SK-N-SH treated with all-trans-retinoic acid at 6 μM for 48 hours (cell line): ENCODE measurements at regions not wholly inside any gene's neighbourhood (a gene's known extent, or its start where the extent isn't known, plus 50 kb on each side); places are given as distances from the start of the nearest gene placed in this dataset.

Experiments
- ATAC-seq: fragments of 200-7000 bp; cut with Tn5 transposase; 3 replicates; pipeline ENCODE4 v1.9.1; 2020; ENCODE audit warnings: mild to moderate bottlenecking, moderate library complexity
- ARNTL ChIP-seq: fragments of 450-650 bp; formaldehyde crosslinking; IDR thresholded peaks from 2 replicates; pipeline ENCODE4 v1.5.0; 2020; ENCODE audit warnings: low read depth, mild to moderate bottlenecking, moderate library complexity, borderline replicate concordance
- BACH2 ChIP-seq: fragments of 250-450 bp; sonication (Bioruptor Pico); IDR thresholded peaks from 2 replicates; pipeline ENCODE4 v1.9.0; 2021; ENCODE audit warnings: mild to moderate bottlenecking, borderline replicate concordance
- CREB5 ChIP-seq: fragments of 250-450 bp; sonication (Bioruptor Pico); IDR thresholded peaks from 2 replicates; pipeline ENCODE4 v1.5.1; 2020; ENCODE audit warnings: low read depth, mild to moderate bottlenecking, moderate library complexity
- CSRNP3 ChIP-seq: fragments of 250-450 bp; sonication (Bioruptor Pico); IDR thresholded peaks from 2 replicates; pipeline ENCODE4 v1.5.1; 2021; ENCODE audit warnings: mild to moderate bottlenecking, moderate library complexity
- ESRRG ChIP-seq: fragments of 250-450 bp; sonication (Bioruptor Pico); IDR thresholded peaks from 2 replicates; pipeline ENCODE4 v1.6.1; 2021; ENCODE audit warnings: mild to moderate bottlenecking
- OSR1 ChIP-seq: fragments of 250-450 bp; sonication (Bioruptor Pico); IDR thresholded peaks from 2 replicates; pipeline ENCODE4 v1.8.0; 2022; ENCODE audit warnings: moderate library complexity, mild to moderate bottlenecking, inconsistent platforms
- PATZ1 ChIP-seq: fragments of 250-450 bp; sonication (Bioruptor Pico); IDR thresholded peaks from 2 replicates; pipeline ENCODE4 v1.8.0; 2020; ENCODE audit warnings: mild to moderate bottlenecking, moderate library complexity, borderline replicate concordance
- POU6F1 ChIP-seq: fragments of 250-450 bp; sonication (Bioruptor Pico); IDR thresholded peaks from 2 replicates; pipeline ENCODE4 v1.8.0; 2021; ENCODE audit warnings: low read depth, mild to moderate bottlenecking, moderate library complexity, borderline replicate concordance
- PPARA ChIP-seq: fragments of 250-450 bp; sonication (Bioruptor Pico); IDR thresholded peaks from 2 replicates; pipeline ENCODE4 v1.5.0; 2020; ENCODE audit warnings: mild to moderate bottlenecking, borderline replicate concordance
- RARB ChIP-seq: fragments of 250-450 bp; sonication (Bioruptor Pico); IDR thresholded peaks from 2 replicates; pipeline ENCODE4 v1.8.0; 2021; ENCODE audit warnings: mild to moderate bottlenecking, moderate library complexity
- SNAI2 ChIP-seq: fragments of 250-450 bp; sonication (Bioruptor Pico); IDR thresholded peaks from 2 replicates; pipeline ENCODE4 v1.5.0; 2020; ENCODE audit warnings: mild to moderate bottlenecking, moderate library complexity
- TCF4 ChIP-seq: fragments of 250-450 bp; sonication (Bioruptor Pico); IDR thresholded peaks from 2 replicates; pipeline ENCODE4 v1.8.0; 2021; ENCODE audit warnings: mild to moderate bottlenecking, moderate library complexity, borderline replicate concordance
- TOX ChIP-seq: fragments of 250-450 bp; sonication (Bioruptor Pico); IDR thresholded peaks from 2 replicates; pipeline ENCODE4 v1.8.0; 2021; ENCODE audit warnings: mild to moderate bottlenecking, moderate library complexity, borderline replicate concordance
- TSHZ2 ChIP-seq: fragments of 250-450 bp; sonication (Bioruptor Pico); IDR thresholded peaks from 2 replicates; pipeline ENCODE4 v1.5.0; 2020; ENCODE audit warnings: mild to moderate bottlenecking, moderate library complexity
- ZC3H10 ChIP-seq: fragments of 250-450 bp; sonication (Bioruptor Pico); IDR thresholded peaks from 2 replicates; pipeline ENCODE4 v1.5.1; 2021; ENCODE audit warnings: mild to moderate bottlenecking, moderate library complexity
- ZFP3 ChIP-seq: fragments of 250-450 bp; sonication (Bioruptor Pico); IDR thresholded peaks from 2 replicates; pipeline ENCODE4 v1.5.0; 2020; ENCODE audit warnings: mild to moderate bottlenecking, moderate library complexity
- ZFP30 ChIP-seq: fragments of 450-650 bp; formaldehyde crosslinking; IDR thresholded peaks from 2 replicates; pipeline ENCODE4 v1.5.0; 2022; ENCODE audit warnings: mild to moderate bottlenecking, moderate library complexity
- ZNF565 ChIP-seq: fragments of 450-650 bp; formaldehyde crosslinking; conservative IDR thresholded peaks from 2 replicates; pipeline ENCODE4 v1.5.0; 2020; ENCODE audit warnings: low read depth, mild to moderate bottlenecking, moderate library complexity
- ZNF70 ChIP-seq: fragments of 450-650 bp; formaldehyde crosslinking; IDR thresholded peaks from 2 replicates; pipeline ENCODE4 v1.5.0; 2020; ENCODE audit warnings: mild to moderate bottlenecking, moderate library complexity
- ZNF8 ChIP-seq: fragments of 450-650 bp; formaldehyde crosslinking; IDR thresholded peaks from 2 replicates; pipeline ENCODE4 v1.5.0; 2020; ENCODE audit warnings: mild to moderate bottlenecking, moderate library complexity

- TF ChIP-seq CSRNP3 (CRISPR knock-in tag) (no peak), RARB (no peak)
These were observed 862.2 kb upstream of the LRATD1 start (continued) for GRCh38 chr2:13770279-13770678.

- ATAC-seq: no peak
- TF ChIP-seq TCF4 (CRISPR knock-in tag) (no peak), BACH2 (no peak), ZC3H10 (CRISPR knock-in tag) (no peak), RARB (no peak), PATZ1 (CRISPR knock-in tag) (no peak), ZFP30 (no peak), SNAI2 (CRISPR knock-in tag) (no peak), ZFP3 (CRISPR knock-in tag) (no peak), ZNF565 (CRISPR knock-in tag) (no peak), ZNF70 (CRISPR knock-in tag) (no peak), ZNF8 (CRISPR knock-in tag) (no peak), OSR1 (CRISPR knock-in tag) (no peak), ARNTL (CRISPR knock-in tag) (no peak)
- TF ChIP-seq, all 23 proteins: peak for 0
These were observed 852.5 kb upstream of the LRATD1 start for GRCh38 chr2:13779996-13780395.

- ATAC-seq: no peak
- TF ChIP-seq RARB (no peak), CREB5 (CRISPR knock-in tag) (no peak), ARNTL (CRISPR knock-in tag) (no peak), ZNF70 (CRISPR knock-in tag) (no peak), BACH2 (no peak), PATZ1 (CRISPR knock-in tag) (no peak), ZNF8 (CRISPR knock-in tag) (no peak)
These were observed 841.4 kb upstream of the LRATD1 start for GRCh38 chr2:13791019-13791547.

- ATAC-seq: no peak
- TF ChIP-seq POU6F1 (no peak), TOX (CRISPR knock-in tag) (no peak), BACH2 (no peak), TCF4 (CRISPR knock-in tag) (no peak), SNAI2 (CRISPR knock-in tag) (no peak), ARNTL (CRISPR knock-in tag) (no peak), OSR1 (CRISPR knock-in tag) (no peak)
These were observed 826.0 kb upstream of the LRATD1 start for GRCh38 chr2:13806539-13806938.

GRCh38 chr2:13813236-13813635, 819.3 kb upstream of the LRATD1 start:
- no peak for ATAC-seq
- TF ChIP-seq POU6F1 (no peak), BACH2 (no peak), ESRRG (CRISPR knock-in tag) (no peak), TOX (CRISPR knock-in tag) (no peak), ZC3H10 (CRISPR knock-in tag) (no peak), TSHZ2 (CRISPR knock-in tag) (no peak), PPARA (CRISPR knock-in tag) (no peak)
